ENCODE measurements at regions not wholly inside any gene's neighbourhood (a gene's known extent, or its start where the extent isn't known, plus 50 kb on each side); places are given as distances from the start of the nearest gene placed in this dataset.

DNA sequence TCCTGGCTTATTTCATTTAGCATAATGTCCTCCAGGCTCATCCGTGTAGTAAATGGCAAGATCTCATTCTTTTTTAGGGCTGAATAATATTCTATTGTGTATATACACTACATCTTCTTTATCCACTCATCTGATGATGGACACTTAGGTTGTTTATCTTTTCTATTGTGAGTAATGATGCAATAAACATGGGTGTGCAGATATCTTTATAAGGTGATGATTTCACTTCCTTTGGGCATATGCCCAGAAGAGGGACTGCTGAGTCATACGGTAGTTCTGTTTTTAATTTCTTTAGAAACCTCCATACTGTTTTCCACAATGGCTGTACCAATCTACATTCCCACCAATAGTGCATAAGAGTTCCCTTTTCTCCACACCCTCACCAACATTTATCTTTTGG lies 317.6 kb upstream of the CNKSR2 start:
- Histone ChIP-seq H3K36me3 (ENCODE audit: control insufficient read depth, insufficient read depth, low read length) (no peaks in the 10 kb centered on the region), H3K4me3 (ENCODE audit: low read depth, low read length) (no peak overlapping the region), H3K27me3 (ENCODE audit: control insufficient read depth, insufficient read depth, low read length) (no peaks in the 10 kb centered on the region)
- DNase-seq (ENCODE audit: low read depth), result no peak
- TF ChIP-seq, protein P1, sequence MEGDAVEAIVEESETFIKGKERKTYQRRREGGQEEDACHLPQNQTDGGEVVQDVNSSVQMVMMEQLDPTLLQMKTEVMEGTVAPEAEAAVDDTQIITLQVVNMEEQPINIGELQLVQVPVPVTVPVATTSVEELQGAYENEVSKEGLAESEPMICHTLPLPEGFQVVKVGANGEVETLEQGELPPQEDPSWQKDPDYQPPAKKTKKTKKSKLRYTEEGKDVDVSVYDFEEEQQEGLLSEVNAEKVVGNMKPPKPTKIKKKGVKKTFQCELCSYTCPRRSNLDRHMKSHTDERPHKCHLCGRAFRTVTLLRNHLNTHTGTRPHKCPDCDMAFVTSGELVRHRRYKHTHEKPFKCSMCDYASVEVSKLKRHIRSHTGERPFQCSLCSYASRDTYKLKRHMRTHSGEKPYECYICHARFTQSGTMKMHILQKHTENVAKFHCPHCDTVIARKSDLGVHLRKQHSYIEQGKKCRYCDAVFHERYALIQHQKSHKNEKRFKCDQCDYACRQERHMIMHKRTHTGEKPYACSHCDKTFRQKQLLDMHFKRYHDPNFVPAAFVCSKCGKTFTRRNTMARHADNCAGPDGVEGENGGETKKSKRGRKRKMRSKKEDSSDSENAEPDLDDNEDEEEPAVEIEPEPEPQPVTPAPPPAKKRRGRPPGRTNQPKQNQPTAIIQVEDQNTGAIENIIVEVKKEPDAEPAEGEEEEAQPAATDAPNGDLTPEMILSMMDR (IDR thresholded peaks at IDR 0.05; ENCODE audit: insufficient read depth, low read length, poor library complexity, severe bottlenecking), result no peak

DNA sequence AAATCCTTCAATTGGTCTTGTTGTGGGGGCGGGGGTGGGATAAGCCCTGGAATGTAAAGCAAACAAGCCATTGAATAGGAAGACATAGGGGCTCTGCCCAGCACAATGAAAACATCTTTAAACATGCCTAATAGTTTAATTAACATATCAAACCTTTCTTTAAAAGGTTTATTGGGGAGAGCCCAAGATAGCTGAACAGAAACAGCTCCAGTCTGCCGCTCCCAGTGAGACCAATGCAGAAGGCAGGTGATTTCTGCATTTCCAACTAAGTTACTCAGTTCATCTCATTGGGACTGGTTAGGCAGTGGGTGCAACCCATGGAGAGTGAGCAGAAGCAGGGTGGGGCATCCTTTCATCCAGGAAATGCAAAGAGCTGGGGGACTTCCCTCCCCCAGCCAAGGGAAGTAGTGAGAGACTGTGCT lies 327.2 kb upstream of the CNKSR2 start:
- no peak for DNase-seq (ENCODE audit: low read depth)
- H3K36me3 ChIP-seq (ENCODE audit: control insufficient read depth, insufficient read depth, low read length), result no peaks in the 10 kb centered on the region
- no peaks in the 10 kb centered on the region for H3K27me3 ChIP-seq (ENCODE audit: control insufficient read depth, insufficient read depth, low read length)
- TF ChIP-seq, protein P1 (IDR thresholded peaks at IDR 0.05; ENCODE audit: insufficient read depth, low read length, poor library complexity, severe bottlenecking), result no peak
- no peak overlapping the region for H3K4me3 ChIP-seq (ENCODE audit: low read depth, low read length)

DNA sequence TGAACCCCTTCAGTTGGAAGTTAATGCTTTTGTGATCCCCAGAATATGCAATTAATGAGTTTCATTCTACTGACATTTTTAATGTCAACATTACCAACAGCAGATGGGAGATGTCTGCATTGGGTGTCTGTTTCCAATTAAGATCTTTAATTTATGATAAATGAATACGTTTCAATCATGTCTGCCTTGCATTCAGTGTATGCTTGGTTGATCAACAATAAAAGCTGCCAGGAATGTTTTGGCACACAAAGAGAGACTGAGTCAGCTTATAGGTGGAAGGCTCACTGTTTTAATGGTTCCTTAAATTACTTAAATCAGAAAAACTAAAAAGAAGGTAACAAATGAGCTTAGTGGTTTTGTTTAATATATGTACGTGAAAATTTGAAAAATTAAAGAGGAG lies 359.9 kb upstream of the CNKSR2 start:
- Histone ChIP-seq H3K27me3 (ENCODE audit: control insufficient read depth, insufficient read depth, low read length) (no peaks in the 10 kb centered on the region), H3K4me3 (ENCODE audit: low read depth, low read length) (no peak overlapping the region), H3K36me3 (ENCODE audit: control insufficient read depth, insufficient read depth, low read length) (no peaks in the 10 kb centered on the region)
- DNase-seq (ENCODE audit: low read depth), result no peak
- TF ChIP-seq, protein P1 (IDR thresholded peaks at IDR 0.05; ENCODE audit: insufficient read depth, low read length, poor library complexity, severe bottlenecking), result no peak

DNA sequence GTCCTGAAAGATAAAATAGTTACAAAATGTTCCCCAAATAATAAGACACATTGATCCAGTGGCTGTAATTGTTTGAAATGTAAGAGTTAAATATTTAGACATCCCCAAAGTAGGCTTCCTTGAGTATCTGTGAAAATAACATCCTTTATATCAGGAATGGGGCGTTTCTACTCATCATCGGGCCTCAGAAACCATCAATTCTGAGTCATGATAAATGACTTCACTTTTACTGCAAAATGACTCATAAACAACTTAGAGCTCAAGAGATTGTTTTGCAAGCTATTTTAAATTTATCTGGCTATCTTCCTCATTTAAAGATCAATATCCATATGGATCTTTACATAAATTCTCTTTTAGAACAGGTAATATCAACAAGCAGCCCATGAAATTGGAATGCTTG lies 369.4 kb upstream of the CNKSR2 start:
- no peak for DNase-seq (ENCODE audit: low read depth)
- H3K4me3 ChIP-seq (ENCODE audit: low read depth, low read length), result no peak overlapping the region
- H3K36me3 ChIP-seq (ENCODE audit: control insufficient read depth, insufficient read depth, low read length), result no peaks in the 10 kb centered on the region
- TF ChIP-seq, protein P1 (IDR thresholded peaks at IDR 0.05; ENCODE audit: insufficient read depth, low read length, poor library complexity, severe bottlenecking), result no peak
- H3K27me3 ChIP-seq (ENCODE audit: control insufficient read depth, insufficient read depth, low read length), result no peaks in the 10 kb centered on the region

DNA sequence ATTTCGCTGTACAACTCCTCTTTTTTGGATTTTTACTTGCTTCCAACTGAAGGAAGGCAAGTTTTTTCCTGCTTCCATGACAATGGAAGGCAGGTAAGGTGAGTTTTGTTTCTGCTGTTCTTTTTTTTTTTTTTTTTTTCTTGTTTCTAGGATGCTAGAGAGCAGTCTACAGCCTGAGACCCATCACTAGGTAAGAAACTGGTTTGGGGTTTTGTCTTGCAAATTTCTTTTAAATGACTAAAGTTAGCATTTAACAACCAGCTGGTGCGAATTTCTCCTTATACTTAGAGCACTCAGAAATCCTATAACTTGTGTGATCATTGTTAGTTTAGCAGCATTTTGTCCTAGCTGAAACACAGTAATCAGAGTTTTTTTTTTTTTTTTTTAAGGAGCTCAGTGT lies 378.4 kb upstream of the CNKSR2 start:
- TF ChIP-seq, protein P1 (IDR thresholded peaks at IDR 0.05; ENCODE audit: insufficient read depth, low read length, poor library complexity, severe bottlenecking), result no peak
- DNase-seq (ENCODE audit: low read depth), result no peak
- H3K36me3 ChIP-seq (ENCODE audit: control insufficient read depth, insufficient read depth, low read length), result no peaks in the 10 kb centered on the region
- no peak overlapping the region for H3K4me3 ChIP-seq (ENCODE audit: low read depth, low read length)
- no peaks in the 10 kb centered on the region for H3K27me3 ChIP-seq (ENCODE audit: control insufficient read depth, insufficient read depth, low read length)

DNA sequence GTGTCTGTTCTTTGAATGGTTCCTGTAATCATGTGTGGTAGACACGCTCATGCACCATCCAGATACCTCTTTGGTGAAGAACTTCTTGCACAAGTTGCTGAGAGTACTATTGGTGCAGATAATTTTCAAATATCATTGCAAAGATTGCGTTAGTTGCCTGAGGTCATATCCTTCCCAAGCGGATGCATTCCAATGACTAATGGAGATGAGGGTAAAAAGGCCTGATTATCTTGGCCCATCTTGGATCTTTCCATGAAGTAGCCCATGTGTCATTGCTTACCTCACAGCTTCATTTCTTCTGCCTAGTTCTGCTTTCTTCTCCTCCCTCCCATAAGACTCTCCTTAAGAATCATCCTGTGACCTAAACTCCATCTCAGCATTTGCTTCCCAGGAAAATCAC lies 384.9 kb upstream of the CNKSR2 start:
- Histone ChIP-seq H3K27me3 (ENCODE audit: control insufficient read depth, insufficient read depth, low read length) (no peaks in the 10 kb centered on the region), H3K36me3 (ENCODE audit: control insufficient read depth, insufficient read depth, low read length) (no peaks in the 10 kb centered on the region), H3K4me3 (ENCODE audit: low read depth, low read length) (no peak overlapping the region)
- no peak for DNase-seq (ENCODE audit: low read depth)
- TF ChIP-seq, protein P1 (IDR thresholded peaks at IDR 0.05; ENCODE audit: insufficient read depth, low read length, poor library complexity, severe bottlenecking), result no peak

All from kidney epithelial cell (primary cell).